RWPE2 (cell line): ENCODE measurements at regions not wholly inside any gene's neighbourhood (a gene's known extent, or its start where the extent isn't known, plus 50 kb on each side); places are given as distances from the start of the nearest gene placed in this dataset.

Experiments
- ATAC-seq: fragments of 200-7000 bp; cut with Tn5 transposase; 3 replicates; pipeline ENCODE4 v1.9.1; 2021; ENCODE audit warnings: low read depth
- DNase-seq: peaks from one replicate; pipeline ENCODE4 v3.0.0-alpha.2; 2020; ENCODE audit warnings: low spot score
- H3K27ac ChIP-seq: fragments of 450-650 bp; 2 replicates; pipeline ENCODE4 v1.5.1; 2017; ENCODE audit warnings: mild to moderate bottlenecking; ENCODE audit not compliant: poor library complexity, severe bottlenecking
- H3K27me3 ChIP-seq: fragments of 250-450 bp; sonication (Bioruptor Pico); 2 replicates; pipeline ENCODE4 v1.5.1; 2021; ENCODE audit warnings: mild to moderate bottlenecking, moderate library complexity; ENCODE audit not compliant: insufficient read depth, poor library complexity, severe bottlenecking
- H3K36me3 ChIP-seq: fragments of 250-450 bp; sonication (Bioruptor Pico); 2 replicates; pipeline ENCODE4 v1.5.1; 2020; ENCODE audit warnings: low read depth, mild to moderate bottlenecking, moderate library complexity
- H3K4me1 ChIP-seq: fragments of 250-450 bp; sonication (Bioruptor Pico); 2 replicates; pipeline ENCODE4 v1.5.1; 2021; ENCODE audit warnings: mild to moderate bottlenecking, moderate library complexity; ENCODE audit not compliant: insufficient read depth, poor library complexity, severe bottlenecking
- H3K4me3 ChIP-seq: fragments of 250-450 bp; sonication (Bioruptor Pico); 2 replicates; pipeline ENCODE4 v1.5.1; 2021; ENCODE audit warnings: mild to moderate bottlenecking, moderate library complexity; ENCODE audit not compliant: severe bottlenecking
- H3K9me3 ChIP-seq: fragments of 250-450 bp; sonication (Bioruptor Pico); 2 replicates; pipeline ENCODE4 v1.5.1; 2021; ENCODE audit warnings: mild to moderate bottlenecking, moderate library complexity; ENCODE audit not compliant: severe bottlenecking
- CTCF ChIP-seq: fragments of 450-650 bp; IDR thresholded peaks from one replicate; pipeline ENCODE4 v1.5.1; 2017; ENCODE audit warnings: mild to moderate bottlenecking, moderate library complexity; ENCODE audit not compliant: poor library complexity, severe bottlenecking

- no peak for DNase-seq
- Histone ChIP-seq H3K36me3 (no peaks in the 10 kb centered on the region), H3K4me1 (no peaks in the 10 kb centered on the region), H3K27ac (no peak overlapping the region), H3K9me3 (no peaks in the 10 kb centered on the region), H3K27me3 (no peaks in the 10 kb centered on the region), H3K4me3 (no peak overlapping the region)
- no peak for ATAC-seq
- TF ChIP-seq CTCF = no peak
These were observed 91.0 kb downstream of the FOXD1 start for GRCh38 chr5:73357576-73357975.

- H3K27ac ChIP-seq = no peak overlapping the region
- no peak for TF ChIP-seq CTCF
- ATAC-seq (no peak), DNase-seq (no peak)
- H3K4me3 ChIP-seq = no peak overlapping the region
- H3K36me3 ChIP-seq = no peaks in the 10 kb centered on the region
- no peaks in the 10 kb centered on the region for H3K27me3 ChIP-seq
- H3K9me3 ChIP-seq = no peaks in the 10 kb centered on the region
- no peaks in the 10 kb centered on the region for H3K4me1 ChIP-seq
These were observed 93.5 kb downstream of the FOXD1 start for GRCh38 chr5:73355108-73355507.

GRCh38 chr5:73354406-73354805 lies 94.2 kb downstream of the FOXD1 start:
- no peaks in the 10 kb centered on the region for H3K9me3 ChIP-seq
- H3K4me1 ChIP-seq = no peaks in the 10 kb centered on the region
- no peak overlapping the region for H3K27ac ChIP-seq
- no peak for TF ChIP-seq CTCF
- no peak for DNase-seq
- no peak for ATAC-seq
- H3K27me3 ChIP-seq = no peaks in the 10 kb centered on the region
- no peaks in the 10 kb centered on the region for H3K36me3 ChIP-seq
- H3K4me3 ChIP-seq = no peak overlapping the region

- no peak for TF ChIP-seq CTCF
These were observed 95.8 kb downstream of the FOXD1 start for GRCh38 chr5:73352649-73353230.

GRCh38 chr5:73352243-73352642 lies 96.3 kb downstream of the FOXD1 start:
- Histone ChIP-seq H3K27ac (no peak overlapping the region), H3K4me1 (no peaks in the 10 kb centered on the region), H3K27me3 (no peaks in the 10 kb centered on the region), H3K36me3 (no peaks in the 10 kb centered on the region), H3K4me3 (no peak overlapping the region), H3K9me3 (peaks cover 5% of the 10 kb centered on the region)
- no peak for TF ChIP-seq CTCF
- DNase-seq (no peak), ATAC-seq (no peak)

More at GRCh38 chr5:73352649-73353230, 95.8 kb downstream of the FOXD1 start:
- Histone ChIP-seq H3K27ac (no peak overlapping the region), H3K9me3 (peaks cover 5% of the 10 kb centered on the region), H3K4me3 (no peak overlapping the region), H3K27me3 (no peaks in the 10 kb centered on the region), H3K4me1 (no peaks in the 10 kb centered on the region), H3K36me3 (no peaks in the 10 kb centered on the region)
- ATAC-seq = no peak
- DNase-seq = no peak
